IPS DF 19.7 (cell line): ENCODE measurements at regions not wholly inside any gene's neighbourhood (a gene's known extent, or its start where the extent isn't known, plus 50 kb on each side); places are given as distances from the start of the nearest gene placed in this dataset.
A peak's percentile ranks its signal among the peaks of the same experiment; 100 is the strongest.
"Not testable (repeated sequence)": the region's sequence is repeated elsewhere in the genome, so short reads cannot be mapped to it uniquely, and the experiment has no call there.

ENCODE experiments used
- DNase-seq: peaks from one replicate; pipeline ENCODE4 v3.0.0-alpha.2; 2013; ENCODE audit warnings: low read depth, low spot score

- DNase-seq: no peak
Measured at GRCh38 chr2:215746226-215746886, 267.0 kb downstream of the MREG start.

GRCh38 chr2:215745331-215745730 lies 268.0 kb downstream of the MREG start:
- DNase-seq: no peak

- DNase-seq: no peak
Measured at GRCh38 chr2:215744514-215744913, 268.8 kb downstream of the MREG start.

- DNase-seq: no peak
Measured at GRCh38 chr2:215743066-215743465, 270.3 kb downstream of the MREG start.

- no peak for DNase-seq
Measured at GRCh38 chr2:215742021-215742420, 271.3 kb downstream of the MREG start.

- DNase-seq: no peak
Measured at GRCh38 chr2:215740071-215740470, 273.3 kb downstream of the MREG start.

- no peak for DNase-seq
Measured at GRCh38 chr2:215738351-215738750, 275.0 kb downstream of the MREG start.

- DNase-seq: peak; percentile 48
Measured at GRCh38 chr2:215737477-215737876, 275.9 kb downstream of the MREG start.

- DNase-seq: peak; percentile 23
Measured at GRCh38 chr2:215736653-215737290, 276.6 kb downstream of the MREG start.

- DNase-seq: no peak
Measured at GRCh38 chr2:215731108-215731658, 282.2 kb downstream of the MREG start.

- DNase-seq: no peak
Measured at GRCh38 chr2:215729985-215730620, 283.2 kb downstream of the MREG start.

- no peak for DNase-seq
Measured at GRCh38 chr2:215728504-215729065, 284.8 kb downstream of the MREG start.

- DNase-seq: no peak
Measured at GRCh38 chr2:215727507-215728503, 285.5 kb downstream of the MREG start.

- no peak for DNase-seq
Measured at GRCh38 chr2:215726070-215726469, 287.3 kb downstream of the MREG start.

GRCh38 chr2:215724146-215724545 lies 288.3 kb upstream of the FN1 start:
- DNase-seq: no peak

GRCh38 chr2:215723631-215724011 lies 287.8 kb upstream of the FN1 start:
- DNase-seq: no peak

GRCh38 chr2:215722986-215723630 lies 287.2 kb upstream of the FN1 start:
- DNase-seq: no peak

GRCh38 chr2:215722125-215722524 lies 286.3 kb upstream of the FN1 start:
- DNase-seq: no peak

- DNase-seq: not testable (repeated sequence)
Measured at GRCh38 chr2:215721515-215721914, 285.6 kb upstream of the FN1 start.

- no peak for DNase-seq
Measured at GRCh38 chr2:215718890-215719289, 283.0 kb upstream of the FN1 start.

GRCh38 chr2:215718436-215718835 lies 282.6 kb upstream of the FN1 start:
- DNase-seq: no peak
